ENCODE measurements at regions not wholly inside any gene's neighbourhood (a gene's known extent, or its start where the extent isn't known, plus 50 kb on each side); places are given as distances from the start of the nearest gene placed in this dataset.
"Not testable (repeated sequence)": the region's sequence is repeated elsewhere in the genome, so short reads cannot be mapped to it uniquely, and the experiment has no call there.

DNA sequence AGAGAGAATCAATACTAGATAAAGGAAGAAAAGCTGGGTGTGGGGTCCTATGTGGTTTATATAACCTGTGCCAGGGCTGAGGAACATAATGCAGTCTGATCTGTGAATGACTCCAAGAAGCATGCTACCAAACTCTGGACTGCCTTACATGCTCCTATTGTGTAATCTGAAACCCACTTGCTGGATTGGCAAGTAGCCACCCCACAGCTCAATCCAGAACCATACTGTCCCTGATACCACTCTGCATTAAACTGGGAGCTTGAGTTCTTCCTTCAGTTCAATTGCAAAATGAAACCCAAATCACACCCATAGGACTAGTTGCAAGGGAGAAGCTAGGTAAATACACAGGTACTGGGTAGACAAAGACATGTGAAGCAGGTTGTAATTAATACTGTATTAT lies 115.4 kb upstream of the NEGR1 start:
- Mint-ChIP-seq H3K27ac (no peak overlapping the region), H3K4me3 (no peak overlapping the region), H3K9me3 (peaks cover 4% of the 10 kb centered on the region), H3K27me3 (no peaks in the 10 kb centered on the region), H3K36me3 (no peaks in the 10 kb centered on the region), H3K4me1 (no peaks in the 10 kb centered on the region)
- no peak for ATAC-seq

DNA sequence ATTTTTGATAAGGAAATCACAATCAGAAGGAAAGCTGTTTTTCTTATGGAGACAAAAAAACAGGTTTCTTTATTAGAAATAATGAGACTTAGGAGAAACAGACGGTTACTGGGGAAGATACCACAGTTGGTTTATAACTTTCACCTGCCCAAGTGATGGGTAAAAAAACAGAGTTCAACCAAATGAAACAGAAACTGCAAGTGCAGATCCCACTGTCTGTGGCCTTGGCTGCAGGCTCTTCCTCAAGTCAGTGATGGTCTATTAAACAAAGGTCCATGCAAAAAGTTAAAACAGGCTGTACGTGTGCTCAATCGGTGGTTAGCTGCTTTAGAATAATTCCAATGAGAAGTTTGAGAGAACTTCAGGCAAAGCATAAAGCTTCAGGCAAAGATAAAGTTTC lies 112.1 kb upstream of the NEGR1 start:
- Mint-ChIP-seq H3K27ac (no peak overlapping the region), H3K4me3 (no peak overlapping the region), H3K4me1 (no peaks in the 10 kb centered on the region), H3K36me3 (no peaks in the 10 kb centered on the region), H3K9me3 (peaks cover 4% of the 10 kb centered on the region), H3K27me3 (no peaks in the 10 kb centered on the region)
- ATAC-seq = no peak

DNA sequence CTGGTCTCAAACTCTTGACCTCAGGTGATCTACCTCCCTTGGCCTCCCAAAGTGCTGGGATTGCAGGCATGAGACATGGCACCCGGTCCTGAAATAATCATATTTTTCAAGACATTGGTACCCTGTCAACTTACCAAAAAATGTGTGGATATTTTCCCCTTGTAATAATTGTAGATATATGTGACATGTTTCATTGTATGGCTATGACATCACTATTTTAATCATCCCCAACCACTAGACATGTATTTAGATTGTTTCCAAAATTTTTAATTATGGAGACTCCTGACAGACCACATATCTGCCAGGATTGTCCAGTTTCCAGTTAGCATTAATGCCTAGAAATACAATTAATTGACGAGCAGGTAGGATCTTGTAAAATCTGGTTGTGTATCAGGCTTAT lies 96.7 kb upstream of the NEGR1 start:
- Mint-ChIP-seq H3K9me3 (peaks cover 3% of the 10 kb centered on the region), H3K27me3 (no peaks in the 10 kb centered on the region), H3K4me3 (no peak overlapping the region), H3K4me1 (no peaks in the 10 kb centered on the region), H3K36me3 (no peaks in the 10 kb centered on the region), H3K27ac (no peak overlapping the region)
- no peak for ATAC-seq

DNA sequence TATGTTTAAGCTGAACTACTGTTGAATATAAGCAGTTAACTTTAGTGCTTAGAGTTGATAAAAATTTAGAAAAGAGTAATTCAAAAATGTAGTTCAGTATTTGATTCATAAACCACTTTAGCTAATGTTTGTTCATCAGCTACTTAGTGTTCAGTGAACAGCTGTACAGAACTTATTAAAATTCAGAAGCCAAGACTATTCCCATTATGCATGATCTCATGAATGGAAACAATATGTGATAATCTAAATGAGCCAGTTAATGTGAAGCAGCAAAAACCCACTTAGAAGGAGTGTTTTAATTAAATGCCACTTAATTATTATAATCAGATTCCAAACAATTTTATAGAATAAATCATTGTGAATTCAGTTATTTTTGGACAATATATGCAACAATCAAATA lies 92.9 kb upstream of the NEGR1 start:
- H3K36me3 Mint-ChIP-seq = no peaks in the 10 kb centered on the region
- H3K9me3 Mint-ChIP-seq = peaks cover 4% of the 10 kb centered on the region
- H3K4me3 Mint-ChIP-seq = no peak overlapping the region
- H3K4me1 Mint-ChIP-seq = no peaks in the 10 kb centered on the region
- no peak overlapping the region for H3K27ac Mint-ChIP-seq
- no peaks in the 10 kb centered on the region for H3K27me3 Mint-ChIP-seq
- no peak for ATAC-seq

DNA sequence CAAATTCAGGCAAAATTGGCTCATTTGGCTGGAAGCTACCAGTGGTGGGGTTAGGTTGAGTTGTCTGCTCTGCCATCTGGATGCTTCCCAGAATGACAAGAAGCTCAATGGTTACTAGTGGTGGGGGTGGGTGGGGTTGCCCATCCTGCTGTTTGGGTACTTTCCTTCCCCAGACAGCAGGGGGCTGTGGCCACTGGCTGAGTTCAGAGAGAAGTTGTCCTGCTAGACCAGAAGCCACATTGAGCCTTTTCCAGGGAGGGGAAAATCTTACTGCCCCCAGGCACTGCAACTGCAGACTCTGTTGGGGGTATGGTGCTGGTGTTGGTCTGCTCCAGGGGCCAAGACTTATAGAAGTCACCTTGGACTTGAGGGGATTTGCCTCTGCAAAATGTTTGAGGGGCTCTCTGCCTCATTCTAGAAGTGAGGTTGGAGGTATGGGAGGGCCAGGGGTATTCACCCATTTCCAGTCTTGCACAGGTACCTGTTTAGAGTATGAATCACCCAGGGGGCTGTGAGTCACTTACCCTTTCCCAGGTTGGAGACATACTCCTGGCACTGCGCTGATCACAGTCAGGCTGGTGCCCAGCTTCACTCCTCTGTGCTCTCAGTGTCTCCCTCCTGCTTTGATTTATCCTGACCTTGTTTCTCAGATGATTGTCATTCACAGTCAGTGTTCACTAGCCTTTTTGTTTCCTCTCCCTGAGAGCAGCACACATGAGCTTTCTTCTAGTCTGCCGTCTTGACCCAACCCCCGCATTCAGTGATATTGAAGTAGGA lies 89.1 kb upstream of the NEGR1 start:
- Mint-ChIP-seq H3K27me3 (no peaks in the 10 kb centered on the region), H3K4me1 (no peaks in the 10 kb centered on the region), H3K4me3 (no peak overlapping the region), H3K9me3 (peaks cover 7% of the 10 kb centered on the region), H3K36me3 (no peaks in the 10 kb centered on the region), H3K27ac (no peak overlapping the region)
- ATAC-seq = no peak

DNA sequence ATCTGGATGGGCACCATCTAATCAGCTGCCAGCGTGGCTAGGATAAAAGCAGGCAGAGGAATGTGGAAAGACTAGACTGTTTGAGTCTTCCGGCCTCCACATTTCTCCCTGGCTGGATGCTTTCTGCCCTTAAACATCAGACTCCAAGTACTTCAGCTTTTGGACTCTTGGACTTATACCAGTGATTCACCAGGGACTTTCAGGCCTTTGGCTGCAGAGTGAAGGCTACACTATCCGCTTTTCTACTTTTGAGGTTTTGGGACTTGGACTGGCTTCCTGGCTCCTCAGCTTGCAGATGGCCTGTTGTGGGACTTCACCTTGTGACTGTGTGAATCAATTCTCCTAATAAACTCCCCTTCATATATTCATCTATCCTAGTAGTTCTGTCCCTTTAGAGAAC lies 88.5 kb upstream of the NEGR1 start:
- H3K4me1 Mint-ChIP-seq, H3K9me3 Mint-ChIP-seq, H3K27ac Mint-ChIP-seq, H3K4me3 Mint-ChIP-seq, H3K36me3 Mint-ChIP-seq, ATAC-seq, H3K27me3 Mint-ChIP-seq: not testable (repeated sequence)

DNA sequence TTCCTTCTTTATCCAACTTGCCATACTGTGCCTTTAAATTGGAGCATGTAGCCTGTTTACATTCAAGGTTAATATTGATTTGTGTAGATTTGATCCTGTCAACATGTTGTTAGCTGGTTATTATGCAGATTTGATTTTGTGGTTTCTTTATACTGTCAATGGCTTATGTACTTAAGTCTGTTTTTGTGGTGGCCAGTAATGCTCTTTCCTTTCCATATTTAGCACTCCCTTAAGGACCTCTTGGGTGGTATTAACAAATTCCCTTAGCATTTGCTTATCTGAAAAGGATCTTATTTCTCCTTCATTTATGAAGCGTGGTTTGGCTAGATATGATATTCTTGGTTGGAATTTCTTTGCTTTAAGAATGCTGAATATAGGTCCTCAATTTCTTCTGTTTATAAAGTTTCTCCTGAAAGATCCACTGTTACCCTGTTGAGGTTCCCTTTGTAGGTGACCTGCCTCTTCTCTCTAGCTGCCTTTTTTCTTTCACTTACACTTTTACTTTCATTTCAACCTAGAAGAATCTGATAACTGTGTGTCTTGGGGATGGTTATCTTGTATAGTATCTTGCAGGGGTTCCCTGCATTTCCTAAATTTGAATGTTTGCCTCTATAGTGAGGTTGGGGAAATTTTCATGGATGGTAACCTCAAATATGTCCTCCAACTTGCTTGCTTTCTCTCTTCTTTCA lies 86.9 kb upstream of the NEGR1 start:
- Mint-ChIP-seq H3K36me3 (no peaks in the 10 kb centered on the region), H3K27me3 (no peaks in the 10 kb centered on the region), H3K4me3 (no peak overlapping the region), H3K9me3 (peaks cover 7% of the 10 kb centered on the region), H3K27ac (no peak overlapping the region), H3K4me1 (no peaks in the 10 kb centered on the region)
- no peak for ATAC-seq

DNA sequence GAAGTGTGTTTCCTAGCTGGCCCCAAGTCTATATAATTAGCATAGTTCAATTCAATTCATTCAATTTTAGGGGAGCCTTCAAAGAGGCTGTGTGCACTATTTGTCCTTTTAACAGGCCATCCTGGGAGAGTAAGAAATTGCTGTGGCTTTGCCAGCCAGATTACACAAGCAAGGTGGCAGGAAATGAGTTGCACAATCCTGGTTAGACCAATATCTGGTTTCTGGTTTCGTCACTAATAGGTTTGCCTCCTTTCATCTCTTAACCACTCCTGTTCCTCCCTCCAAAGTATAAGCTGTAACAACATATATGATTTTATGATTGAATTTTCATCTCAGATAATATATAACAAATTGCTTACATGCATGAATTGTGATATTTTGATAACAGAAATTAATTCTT lies 84.1 kb upstream of the NEGR1 start:
- H3K4me3 Mint-ChIP-seq = no peak overlapping the region
- peaks cover 7% of the 10 kb centered on the region for H3K9me3 Mint-ChIP-seq
- no peak overlapping the region for H3K27ac Mint-ChIP-seq
- H3K27me3 Mint-ChIP-seq = no peaks in the 10 kb centered on the region
- no peaks in the 10 kb centered on the region for H3K36me3 Mint-ChIP-seq
- no peaks in the 10 kb centered on the region for H3K4me1 Mint-ChIP-seq
- ATAC-seq = no peak

DNA sequence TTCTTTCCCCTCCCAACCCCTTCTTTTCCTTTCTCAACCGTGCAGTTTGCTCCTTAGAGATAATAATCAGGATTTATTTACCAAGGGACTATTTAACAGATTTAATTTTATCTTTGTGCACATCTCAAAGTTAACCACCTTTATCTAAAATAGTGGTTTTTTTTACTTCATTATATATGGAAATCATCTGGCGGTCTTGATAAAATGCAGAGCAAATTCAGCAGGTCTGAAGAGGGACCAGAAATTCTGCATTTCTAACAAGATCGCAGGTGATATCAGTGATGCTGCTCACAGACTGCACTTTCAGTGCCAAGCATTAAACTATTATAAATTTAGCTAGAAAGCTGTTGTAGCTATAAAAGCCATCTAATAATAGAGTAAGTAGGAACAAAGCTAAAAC lies 83.4 kb upstream of the NEGR1 start:
- Mint-ChIP-seq H3K9me3 (peaks cover 7% of the 10 kb centered on the region), H3K4me1 (no peaks in the 10 kb centered on the region), H3K27me3 (no peaks in the 10 kb centered on the region), H3K36me3 (no peaks in the 10 kb centered on the region), H3K27ac (no peak overlapping the region), H3K4me3 (no peak overlapping the region)
- no peak for ATAC-seq

DNA sequence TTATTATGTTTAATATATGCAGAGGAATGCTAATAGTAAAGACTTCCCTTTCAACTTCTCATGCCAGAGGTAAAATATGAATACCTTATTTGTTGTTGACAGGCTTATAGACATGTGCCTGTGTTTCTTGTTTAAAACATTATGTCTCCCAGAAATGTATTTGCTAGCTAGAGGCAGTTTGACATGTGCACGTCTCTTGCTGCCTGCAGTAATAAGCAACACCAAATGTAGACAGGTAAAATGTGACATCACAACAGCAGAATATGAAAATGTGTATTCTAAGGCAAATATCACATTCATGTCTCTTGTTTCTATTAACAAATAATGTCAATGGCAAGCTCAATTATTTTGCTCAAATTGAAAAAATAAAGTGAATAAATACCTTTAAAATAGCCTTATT lies 80.2 kb upstream of the NEGR1 start:
- H3K27me3 Mint-ChIP-seq = no peaks in the 10 kb centered on the region
- H3K9me3 Mint-ChIP-seq = no peaks in the 10 kb centered on the region
- H3K36me3 Mint-ChIP-seq = no peaks in the 10 kb centered on the region

DNA sequence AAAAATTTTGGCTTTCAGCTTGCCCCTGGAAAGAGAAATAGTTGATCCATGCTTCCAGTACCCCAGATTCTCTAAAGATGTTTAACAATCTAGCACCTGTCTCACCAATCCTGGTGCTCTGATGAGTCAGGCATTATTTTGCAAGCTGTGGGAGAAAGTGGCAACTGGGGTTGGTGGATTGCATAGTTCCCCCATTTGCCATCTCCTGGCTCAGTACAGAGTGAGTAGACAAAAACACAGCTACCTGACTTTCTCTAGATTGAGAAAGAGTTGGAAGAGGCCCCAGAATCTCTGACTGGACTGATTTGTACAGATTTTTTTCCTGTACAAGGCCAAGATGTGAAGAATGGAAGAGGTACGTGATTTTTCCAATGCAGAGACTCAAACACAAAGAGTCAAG lies 75.1 kb upstream of the NEGR1 start:
- no peaks in the 10 kb centered on the region for H3K36me3 Mint-ChIP-seq
- no peak for ATAC-seq
- H3K4me3 Mint-ChIP-seq = no peak overlapping the region
- H3K27me3 Mint-ChIP-seq = no peaks in the 10 kb centered on the region
- no peaks in the 10 kb centered on the region for H3K9me3 Mint-ChIP-seq
- H3K27ac Mint-ChIP-seq = no peak overlapping the region
- no peaks in the 10 kb centered on the region for H3K4me1 Mint-ChIP-seq

More for the DNA sequence above, 80.2 kb upstream of the NEGR1 start:
- ATAC-seq = no peak
- Mint-ChIP-seq H3K27ac (no peak overlapping the region), H3K4me1 (no peaks in the 10 kb centered on the region), H3K4me3 (no peak overlapping the region)

DNA sequence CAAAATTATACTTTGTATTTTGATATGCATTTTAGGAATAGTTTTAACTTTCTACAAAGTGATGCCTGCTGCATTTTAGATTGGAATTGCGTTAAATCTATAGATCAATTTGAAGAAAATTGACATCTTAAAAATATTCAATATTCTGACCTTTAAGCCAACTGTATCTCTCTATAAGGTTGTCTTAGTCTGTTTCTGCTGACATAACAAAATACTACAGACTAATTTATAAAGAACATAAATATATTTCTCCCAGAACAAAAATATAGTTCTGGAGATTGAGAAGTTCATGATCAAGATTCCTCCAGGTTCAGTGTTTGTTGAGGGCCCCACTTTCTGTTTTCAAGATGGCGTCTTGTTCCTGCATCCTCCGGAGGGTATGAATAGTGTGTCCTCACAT lies 73.6 kb upstream of the NEGR1 start:
- no peak overlapping the region for H3K27ac Mint-ChIP-seq
- H3K9me3 Mint-ChIP-seq = no peaks in the 10 kb centered on the region
- H3K27me3 Mint-ChIP-seq = no peaks in the 10 kb centered on the region
- ATAC-seq = no peak
- H3K36me3 Mint-ChIP-seq = no peaks in the 10 kb centered on the region
- no peak overlapping the region for H3K4me3 Mint-ChIP-seq
- H3K4me1 Mint-ChIP-seq = no peaks in the 10 kb centered on the region

DNA sequence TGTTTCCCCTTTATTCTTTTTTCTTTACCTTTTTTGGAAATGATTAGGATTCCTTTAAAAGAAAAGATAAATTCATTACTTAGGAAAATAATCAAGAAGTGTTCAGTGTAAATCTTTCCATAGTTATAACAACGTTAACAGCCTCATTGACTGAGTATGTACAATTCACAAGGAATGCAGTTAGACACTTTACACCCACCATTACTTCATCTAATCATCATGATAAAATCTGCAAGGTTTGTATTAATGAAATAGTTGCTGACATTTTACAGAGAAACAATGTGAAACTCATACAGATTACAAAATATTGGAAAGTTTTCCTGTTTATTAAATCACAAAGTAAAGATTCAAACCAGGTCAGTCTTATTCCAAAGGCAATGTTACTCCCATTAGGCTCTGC lies 59.3 kb upstream of the NEGR1 start:
- no peak for ATAC-seq
- Mint-ChIP-seq H3K9me3 (no peaks in the 10 kb centered on the region), H3K4me3 (no peak overlapping the region), H3K27me3 (no peaks in the 10 kb centered on the region), H3K36me3 (no peaks in the 10 kb centered on the region), H3K4me1 (no peaks in the 10 kb centered on the region), H3K27ac (no peak overlapping the region)

DNA sequence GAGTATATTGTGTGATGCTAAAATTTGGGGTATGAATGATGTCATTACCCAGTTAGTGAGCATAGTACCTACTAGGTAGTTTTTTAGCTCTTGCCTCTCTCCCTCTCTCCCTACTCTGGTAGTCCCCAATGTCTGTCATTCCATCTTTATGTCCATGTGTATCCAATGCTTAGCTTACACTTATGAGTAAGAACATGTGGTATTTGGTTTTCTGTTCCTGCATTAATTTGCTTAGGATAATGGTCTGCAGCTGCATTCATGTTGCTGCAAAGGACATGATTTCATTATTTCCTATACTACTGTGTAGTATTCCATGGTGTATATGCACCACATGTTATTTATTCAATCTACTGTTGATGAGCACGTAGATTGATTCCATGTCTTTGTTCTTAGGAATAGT lies 54.4 kb upstream of the NEGR1 start:
- no peak for ATAC-seq
- Mint-ChIP-seq H3K27me3 (no peaks in the 10 kb centered on the region), H3K4me1 (no peaks in the 10 kb centered on the region), H3K4me3 (no peak overlapping the region), H3K9me3 (no peaks in the 10 kb centered on the region), H3K36me3 (no peaks in the 10 kb centered on the region), H3K27ac (no peak overlapping the region)

All from stimulated activated memory B cell treated with anti-CD40 and anti-IgM and Interleukin-4, amounts not matched to agents 10 μg/mL and 1 μg/mL and 100 μg/mL, for 72 hours (primary cell).